Stomach (tissue), 4 donors: ENCODE measurements at regions not wholly inside any gene's neighbourhood (a gene's known extent, or its start where the extent isn't known, plus 50 kb on each side); places are given as distances from the start of the nearest gene placed in this dataset.
"Not testable (repeated sequence)": the region's sequence is repeated elsewhere in the genome, so short reads cannot be mapped to it uniquely, and the experiment has no call there.

Source experiments
- CTCF ChIP-seq, 7 experiments: fragments of 450-650 bp in 4 of 7; fragments of 200-600 bp in 3 of 7; sonication (generic) in 3 of 7; IDR thresholded peaks; one replicate each; pipeline ENCODE4 v1.5.1; 2016 to 2019; ENCODE audit warnings: antibody characterized with exemption in 7 of 7, control low read depth in 2 of 7, mild to moderate bottlenecking in 1 of 7
- POLR2AphosphoS5 ChIP-seq, 3 donors: sonication (generic); formaldehyde crosslinking; IDR thresholded peaks; one replicate each; pipeline ENCODE4 v1.6.1; 2016; ENCODE audit warnings: antibody characterized with exemption in 3 of 3

DNA sequence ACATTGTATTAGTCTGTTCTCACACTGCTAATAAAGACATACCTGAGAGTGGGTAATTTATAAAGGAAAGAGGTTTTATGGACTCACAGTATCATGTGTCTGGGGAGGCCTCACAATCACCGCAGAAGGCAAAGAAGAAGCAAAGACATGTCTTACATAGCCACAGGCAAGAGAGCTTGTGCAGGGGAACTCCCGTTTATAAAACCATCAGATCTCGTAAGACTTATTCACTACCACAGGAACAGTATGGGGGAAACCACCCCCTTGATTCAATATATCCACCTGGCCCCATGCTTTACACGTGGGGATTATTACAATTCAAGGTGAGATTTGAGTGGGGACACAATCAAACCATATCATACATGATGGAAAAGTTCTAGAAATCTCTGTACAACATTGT, 165.3 kb downstream of the OR2B2 start:
- not testable (repeated sequence) for TF ChIP-seq CTCF, POLR2AphosphoS5 (IDR thresholded peaks at IDR 0.05)
